B cell (primary cell): ENCODE measurements at regions not wholly inside any gene's neighbourhood (a gene's known extent, or its start where the extent isn't known, plus 50 kb on each side); places are given as distances from the start of the nearest gene placed in this dataset.

ENCODE experiments used
- ATAC-seq: fragments of 200-7000 bp; cut with Tn5 transposase; one replicate; pipeline ENCODE4 v1.10.0; 2021; ENCODE audit warnings: low read depth, mild to moderate bottlenecking, moderate number of reproducible peaks, moderate library complexity
- CTCF ChIA-PET: fragments of 350-600 bp; sonication (Branson Sonifier 250); formaldehyde crosslinking; loops from one replicate; lab custom pipeline; 2021; ENCODE audit warnings: antibody characterized with exemption, inconsistent platforms; lab: Charles Lee
- POLR2A ChIA-PET: fragments of 350-600 bp; sonication (Branson Sonifier 250); formaldehyde crosslinking; loops from one replicate; lab custom pipeline; 2021; ENCODE audit warnings: antibody characterized with exemption; lab: Charles Lee
- DNase-seq: peaks from one replicate; pipeline ENCODE4 v3.0.0; 2013
- H2AFZ ChIP-seq: 2 replicates; pipeline ENCODE4 v1.6.1; 2012; ENCODE audit warnings: mild to moderate bottlenecking, low read depth, low read length; ENCODE audit not compliant: insufficient read depth, poor library complexity, severe bottlenecking
- H3K27ac ChIP-seq, 2 donors: 1 replicate in 1 of 2; 2 replicates in 1 of 2; pipeline ENCODE4 v1.5.1; 2012 to 2013; ENCODE audit warnings: low read length in 2 of 2, mild to moderate bottlenecking in 2 of 2, moderate library complexity in 1 of 2
- H3K27me3 ChIP-seq, 4 experiments: fragments of 200-600 bp in 1 of 4; sonication (generic) in 1 of 4; replicated peaks in 1 of 4; 1 replicate in 2 of 4; 2 replicates in 2 of 4; pipeline versions ENCODE4 v1.6.1 to v1.7.0; 2013 to 2016; ENCODE audit warnings: low read length in 3 of 4, mild to moderate bottlenecking in 2 of 4, mixed read lengths in 1 of 4, moderate library complexity in 1 of 4; ENCODE audit not compliant: insufficient read depth in 4 of 4, control insufficient read depth in 3 of 4; ENCODE audit errors: control extremely low read depth in 1 of 4
- H3K36me3 ChIP-seq, 2 experiments: replicated peaks in 1 of 2; 1 replicate in 1 of 2; 2 replicates in 1 of 2; pipeline versions ENCODE4 v1.6.1 to v1.7.1; 2013; ENCODE audit warnings: low read length in 1 of 2; ENCODE audit not compliant: insufficient read depth in 2 of 2, control insufficient read depth in 1 of 2; ENCODE audit errors: control extremely low read depth in 1 of 2, extremely low read depth in 1 of 2
- H3K4me1 ChIP-seq, 2 donors: fragments of 200-600 bp in 1 of 2; sonication (generic) in 1 of 2; 1 replicate in 1 of 2; 2 replicates in 1 of 2; pipeline versions ENCODE4 v1.5.1 to v1.6.1; 2013 to 2017; ENCODE audit warnings: low read length in 2 of 2; ENCODE audit not compliant: control insufficient read depth in 2 of 2, insufficient read depth in 2 of 2
- H3K4me2 ChIP-seq: replicated peaks from 2 replicates; pipeline ENCODE3; 2012; ENCODE audit warnings: mild to moderate bottlenecking, low read depth, low read length; ENCODE audit not compliant: poor library complexity, severe bottlenecking
- H3K4me3 ChIP-seq, 5 experiments: fragments of 200-600 bp in 1 of 5; sonication (generic) in 1 of 5; 1 replicate in 3 of 5; 2 replicates in 2 of 5; pipeline versions ENCODE4 v1.5.1 to v1.7.0; 2011 to 2016; ENCODE audit warnings: low read length in 4 of 5, mild to moderate bottlenecking in 4 of 5, low read depth in 2 of 5, control low read depth in 1 of 5, moderate library complexity in 1 of 5; ENCODE audit not compliant: insufficient read depth in 1 of 5; ENCODE audit errors: control extremely low read depth in 1 of 5, extremely low read depth in 1 of 5
- H3K79me2 ChIP-seq: fragments of 200-600 bp; sonication (generic); one replicate; pipeline ENCODE4 v1.6.0; 2016; ENCODE audit warnings: low read length; ENCODE audit not compliant: control insufficient read depth, insufficient read depth
- H3K9ac ChIP-seq: fragments of 200-600 bp; sonication (generic); 2 replicates; pipeline ENCODE4 v1.6.1; 2017; ENCODE audit warnings: mild to moderate bottlenecking, low read length, moderate library complexity
- H3K9me3 ChIP-seq, 3 donors: one replicate each; pipeline versions ENCODE4 v1.6.1 to v1.7.1; 2013; ENCODE audit warnings: low read length in 2 of 3; ENCODE audit not compliant: control insufficient read depth in 2 of 3, insufficient read depth in 1 of 3; ENCODE audit errors: control extremely low read depth in 1 of 3
- H4K20me1 ChIP-seq: 2 replicates; pipeline ENCODE4 v1.6.0; 2012; ENCODE audit warnings: mild to moderate bottlenecking, low read length; ENCODE audit not compliant: insufficient read depth, control insufficient read depth, poor library complexity, severe bottlenecking
- H3K27ac Mint-ChIP-seq: one replicate; pipeline ENCODE4 v1.8.0; 2021; ENCODE audit warnings: mixed read lengths
- H3K27me3 Mint-ChIP-seq: one replicate; pipeline ENCODE4 v1.8.0; 2021; ENCODE audit warnings: mixed read lengths
- H3K4me1 Mint-ChIP-seq: one replicate; pipeline ENCODE4 v1.8.0; 2021; ENCODE audit warnings: mixed read lengths
- H3K4me3 Mint-ChIP-seq: one replicate; pipeline ENCODE4 v1.8.0; 2021; ENCODE audit warnings: mixed read lengths
- H3K9me3 Mint-ChIP-seq: one replicate; pipeline ENCODE4 v1.8.0; 2022; ENCODE audit warnings: mixed read lengths; ENCODE audit not compliant: insufficient read depth
- EZH2 ChIP-seq: IDR thresholded peaks from 2 replicates; pipeline ENCODE4 v1.6.1; 2012; ENCODE audit warnings: borderline replicate concordance, low read depth, mild to moderate bottlenecking, moderate library complexity, low read length; ENCODE audit not compliant: insufficient read depth, poor library complexity, severe bottlenecking
- WGBS: methylation state at CpG from one replicate; pipeline ENCODE4 v1.1.5; 2013; ENCODE audit warnings: missing lambda C conversion rate; ENCODE audit not compliant: insufficient coverage; 5-methylcytosine and 5-hydroxymethylcytosine counted together
- intact Hi-C: fragments of 100-400 bp; cut with micrococcal nuclease; formaldehyde crosslinking; loops from one replicate; pipeline ENCODE4 v1.10.0; 2022
- TF ChIP-seq, protein P1 (sequence below): fragments of 200-600 bp; IDR thresholded peaks from one replicate; pipeline ENCODE4 v1.8.0; 2022; ENCODE audit warnings: antibody characterized with exemption, mild to moderate bottlenecking

DNA sequence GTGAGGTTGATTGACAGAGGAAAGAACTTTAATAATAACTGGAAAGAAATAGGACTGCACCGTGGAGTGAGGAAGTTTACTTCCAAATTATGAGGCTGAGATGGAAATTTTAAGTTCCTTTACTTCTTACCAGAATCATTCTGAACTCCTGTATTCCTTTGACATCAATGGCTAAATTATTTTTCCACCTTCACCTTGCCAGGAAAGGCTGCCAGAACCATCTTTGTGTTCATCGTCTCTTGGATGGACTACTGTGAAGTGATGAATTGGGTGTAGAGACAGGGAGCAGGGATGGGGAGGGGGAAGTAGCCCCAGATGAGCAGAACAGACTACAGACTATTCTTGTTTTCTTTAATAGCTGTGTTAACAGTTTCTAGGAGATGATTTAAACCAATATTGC is 102.1 kb upstream of the CEP162 start:
- Mint-ChIP-seq H3K27ac (no peak overlapping the region), H3K9me3 (no peaks in the 10 kb centered on the region), H3K4me3 (no peak overlapping the region), H3K27me3 (no peaks in the 10 kb centered on the region), H3K4me1 (no peaks in the 10 kb centered on the region)
- intact Hi-C loops, result no loop called here
- H3K4me1 ChIP-seq, result no peaks in the 10 kb centered on the region
- ChIA-PET CTCF (no interaction called here), POLR2A (no interaction called here)
- no peak overlapping the region for H3K9ac ChIP-seq
- no peak overlapping the region for H3K4me2 ChIP-seq
- H3K9me3 ChIP-seq, result no peaks in the 10 kb centered on the region
- no peaks in the 10 kb centered on the region for H3K79me2 ChIP-seq
- H2AFZ ChIP-seq, result no peak overlapping the region
- TF ChIP-seq, protein P1, sequence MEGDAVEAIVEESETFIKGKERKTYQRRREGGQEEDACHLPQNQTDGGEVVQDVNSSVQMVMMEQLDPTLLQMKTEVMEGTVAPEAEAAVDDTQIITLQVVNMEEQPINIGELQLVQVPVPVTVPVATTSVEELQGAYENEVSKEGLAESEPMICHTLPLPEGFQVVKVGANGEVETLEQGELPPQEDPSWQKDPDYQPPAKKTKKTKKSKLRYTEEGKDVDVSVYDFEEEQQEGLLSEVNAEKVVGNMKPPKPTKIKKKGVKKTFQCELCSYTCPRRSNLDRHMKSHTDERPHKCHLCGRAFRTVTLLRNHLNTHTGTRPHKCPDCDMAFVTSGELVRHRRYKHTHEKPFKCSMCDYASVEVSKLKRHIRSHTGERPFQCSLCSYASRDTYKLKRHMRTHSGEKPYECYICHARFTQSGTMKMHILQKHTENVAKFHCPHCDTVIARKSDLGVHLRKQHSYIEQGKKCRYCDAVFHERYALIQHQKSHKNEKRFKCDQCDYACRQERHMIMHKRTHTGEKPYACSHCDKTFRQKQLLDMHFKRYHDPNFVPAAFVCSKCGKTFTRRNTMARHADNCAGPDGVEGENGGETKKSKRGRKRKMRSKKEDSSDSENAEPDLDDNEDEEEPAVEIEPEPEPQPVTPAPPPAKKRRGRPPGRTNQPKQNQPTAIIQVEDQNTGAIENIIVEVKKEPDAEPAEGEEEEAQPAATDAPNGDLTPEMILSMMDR, result no peak
- no peak for TF ChIP-seq EZH2
- no peak overlapping the region for H3K4me3 ChIP-seq
- no CpG with 5 or more reads among the region's 2 CpGs for WGBS
- H3K27me3 ChIP-seq, result no peaks in the 10 kb centered on the region
- no peak for DNase-seq
- H3K36me3 ChIP-seq, result no peaks in the 10 kb centered on the region
- no peaks in the 10 kb centered on the region for H4K20me1 ChIP-seq
- no peak overlapping the region for H3K27ac ChIP-seq
- ATAC-seq, result no peak

DNA sequence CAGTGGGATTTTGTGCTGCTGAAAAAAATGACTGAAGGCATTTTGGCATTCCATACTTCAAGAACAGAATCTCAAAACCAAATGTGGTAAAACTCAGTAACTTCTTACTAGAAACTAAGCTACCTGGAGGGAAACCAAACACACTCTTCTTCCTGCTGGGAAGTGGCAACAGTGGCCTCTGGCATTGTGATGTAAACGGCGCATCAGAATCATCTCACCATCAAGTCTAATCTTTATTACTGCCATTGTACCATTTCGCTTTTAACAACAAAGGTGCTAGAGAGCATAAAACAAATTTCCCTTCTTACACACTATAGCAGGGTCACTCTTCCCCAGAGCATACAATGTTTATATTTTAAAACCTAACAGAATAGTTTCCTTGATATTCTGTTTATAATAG is 101.6 kb upstream of the CEP162 start:
- CTCF ChIA-PET, result no interaction called here
- POLR2A ChIA-PET, result no interaction called here
- DNase-seq, result no peak
- H3K27ac Mint-ChIP-seq, result no peak overlapping the region
- H3K4me3 Mint-ChIP-seq, result no peak overlapping the region
- no peak overlapping the region for H3K4me3 ChIP-seq
- H2AFZ ChIP-seq, result no peak overlapping the region
- H3K9me3 Mint-ChIP-seq, result no peaks in the 10 kb centered on the region
- H3K27me3 Mint-ChIP-seq, result no peaks in the 10 kb centered on the region
- intact Hi-C loops, result no loop called here
- H3K27ac ChIP-seq, result no peak overlapping the region
- H3K36me3 ChIP-seq, result no peaks in the 10 kb centered on the region
- H3K9me3 ChIP-seq, result no peaks in the 10 kb centered on the region
- no peak for ATAC-seq
- H3K4me1 Mint-ChIP-seq, result no peaks in the 10 kb centered on the region
- WGBS, result 72% methylated on average over 2 of the region's 3 CpGs
- H3K4me1 ChIP-seq, result no peaks in the 10 kb centered on the region
- no peak overlapping the region for H3K9ac ChIP-seq
- no peak overlapping the region for H3K4me2 ChIP-seq
- TF ChIP-seq EZH2, result no peak
- TF ChIP-seq, protein P1, result no peak
- no peaks in the 10 kb centered on the region for H4K20me1 ChIP-seq
- no peaks in the 10 kb centered on the region for H3K79me2 ChIP-seq
- H3K27me3 ChIP-seq, result no peaks in the 10 kb centered on the region
